Stomach (tissue), 8 donors: ENCODE measurements at regions not wholly inside any gene's neighbourhood (a gene's known extent, or its start where the extent isn't known, plus 50 kb on each side); places are given as distances from the start of the nearest gene placed in this dataset.

Source experiments
- DNase-seq, 2 donors: peaks; one replicate each; pipeline versions ENCODE4 v3.0.0 to v3.0.0-alpha.2; 2013 to 2019
- H3K27ac ChIP-seq, 5 donors: fragments of 200-600 bp in 4 of 5; sonication (generic) in 4 of 5; one replicate each; pipeline ENCODE4 v1.5.1; 2013 to 2019; ENCODE audit warnings: mild to moderate bottlenecking in 1 of 5, moderate library complexity in 1 of 5
- H3K27me3 ChIP-seq, 3 donors: fragments of 200-600 bp; sonication (generic); one replicate each; pipeline ENCODE4 v1.5.1; 2017 to 2019; ENCODE audit warnings: mixed run types in 1 of 3
- H3K36me3 ChIP-seq, 4 donors: fragments of 200-600 bp; sonication (generic); 1 replicate in 3 of 4; 2 replicates in 1 of 4; pipeline ENCODE4 v1.5.1; 2016 to 2019
- H3K4me1 ChIP-seq, 4 donors: fragments of 200-600 bp; sonication (generic); one replicate each; pipeline ENCODE4 v1.5.1; 2016 to 2019
- H3K4me3 ChIP-seq, 4 donors: fragments of 200-600 bp; sonication (generic) in 3 of 4; one replicate each; pipeline ENCODE4 v1.5.1; 2016 to 2019; ENCODE audit warnings: mild to moderate bottlenecking in 1 of 4
- H3K9me3 ChIP-seq, 4 donors: fragments of 200-600 bp; sonication (generic); one replicate each; pipeline ENCODE4 v1.5.1; 2016 to 2019
- EP300 ChIP-seq: sonication (generic); formaldehyde crosslinking; IDR thresholded peaks from one replicate; pipeline ENCODE4 v1.6.1; 2017; ENCODE audit warnings: antibody characterized with exemption
- POLR2A ChIP-seq, 4 donors: fragments of 450-650 bp; IDR thresholded peaks; one replicate each; pipeline ENCODE4 v1.6.1; 2016; ENCODE audit warnings: antibody characterized with exemption in 4 of 4, control low read depth in 2 of 4, mild to moderate bottlenecking in 1 of 4, moderate library complexity in 1 of 4
- POLR2AphosphoS5 ChIP-seq, 3 donors: sonication (generic); formaldehyde crosslinking; IDR thresholded peaks; one replicate each; pipeline ENCODE4 v1.6.1; 2016; ENCODE audit warnings: antibody characterized with exemption in 3 of 3
- WGBS, 5 donors: extraction: QIAGEN DNeasy Blood & Tissue Kit in 3 of 5; methylation state at CpG; one replicate each; pipeline versions ENCODE4 v1.1.5 to v1.1.7; 2013 to 2018; 5-methylcytosine and 5-hydroxymethylcytosine counted together
- intact Hi-C: fragments of 100-400 bp; cut with DNase I; formaldehyde crosslinking; loops from one replicate; pipeline ENCODE4 v1.15.1; 2023; ENCODE audit warnings: low total_unique reads
- TF ChIP-seq, protein P1 (sequence below), 7 experiments: fragments of 450-650 bp in 4 of 7; fragments of 200-600 bp in 3 of 7; sonication (generic) in 3 of 7; IDR thresholded peaks; one replicate each; pipeline ENCODE4 v1.5.1; 2016 to 2019; ENCODE audit warnings: antibody characterized with exemption in 7 of 7, control low read depth in 2 of 7, mild to moderate bottlenecking in 1 of 7
- donor health status: healthy with polysubstance abuse.
- donor health status: Bipolar disorder and iron deficiency.
- donor health status: healthy.

DNA sequence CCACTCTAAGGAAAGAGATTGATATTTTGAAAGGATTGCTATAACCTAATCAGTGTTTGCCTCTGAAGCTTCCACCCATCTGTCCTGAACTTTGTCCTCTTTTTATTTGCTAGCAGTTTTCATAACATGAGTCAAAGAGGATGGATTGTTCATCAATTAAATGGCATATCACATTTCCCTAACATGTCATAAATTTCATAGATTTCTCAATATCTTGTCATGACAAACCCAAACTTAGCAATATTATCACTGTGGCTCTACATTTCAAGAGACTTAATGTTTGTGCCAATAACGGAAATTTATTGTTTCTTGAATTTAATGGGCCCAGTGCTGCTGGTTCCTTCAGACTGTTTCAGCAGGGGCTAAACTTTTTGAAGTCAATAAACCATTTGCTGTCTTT is 330.3 kb downstream of the CAAP1 start:
- H3K4me1 ChIP-seq, result no peaks in the 10 kb centered on the region
- no peak overlapping the region for H3K4me3 ChIP-seq
- H3K36me3 ChIP-seq, result no peaks in the 10 kb centered on the region
- no peak for DNase-seq
- intact Hi-C loops, result no loop called here
- peaks cover 0 to 14% (median 0%) of the 10 kb centered on the region in 4 donors for H3K9me3 ChIP-seq
- no peaks in the 10 kb centered on the region for H3K27me3 ChIP-seq
- TF ChIP-seq, protein P1, sequence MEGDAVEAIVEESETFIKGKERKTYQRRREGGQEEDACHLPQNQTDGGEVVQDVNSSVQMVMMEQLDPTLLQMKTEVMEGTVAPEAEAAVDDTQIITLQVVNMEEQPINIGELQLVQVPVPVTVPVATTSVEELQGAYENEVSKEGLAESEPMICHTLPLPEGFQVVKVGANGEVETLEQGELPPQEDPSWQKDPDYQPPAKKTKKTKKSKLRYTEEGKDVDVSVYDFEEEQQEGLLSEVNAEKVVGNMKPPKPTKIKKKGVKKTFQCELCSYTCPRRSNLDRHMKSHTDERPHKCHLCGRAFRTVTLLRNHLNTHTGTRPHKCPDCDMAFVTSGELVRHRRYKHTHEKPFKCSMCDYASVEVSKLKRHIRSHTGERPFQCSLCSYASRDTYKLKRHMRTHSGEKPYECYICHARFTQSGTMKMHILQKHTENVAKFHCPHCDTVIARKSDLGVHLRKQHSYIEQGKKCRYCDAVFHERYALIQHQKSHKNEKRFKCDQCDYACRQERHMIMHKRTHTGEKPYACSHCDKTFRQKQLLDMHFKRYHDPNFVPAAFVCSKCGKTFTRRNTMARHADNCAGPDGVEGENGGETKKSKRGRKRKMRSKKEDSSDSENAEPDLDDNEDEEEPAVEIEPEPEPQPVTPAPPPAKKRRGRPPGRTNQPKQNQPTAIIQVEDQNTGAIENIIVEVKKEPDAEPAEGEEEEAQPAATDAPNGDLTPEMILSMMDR (IDR thresholded peaks at IDR 0.05), result no peak
- no peak for TF ChIP-seq EP300
- TF ChIP-seq POLR2A (IDR thresholded peaks at IDR 0.05), result no peak
- no peak for TF ChIP-seq POLR2AphosphoS5 (IDR thresholded peaks at IDR 0.05)
- WGBS, 5 donors, result 78 to 90% (median 82%) methylated on average over 1 of the region's 1 CpG
- no peak overlapping the region for H3K27ac ChIP-seq

DNA sequence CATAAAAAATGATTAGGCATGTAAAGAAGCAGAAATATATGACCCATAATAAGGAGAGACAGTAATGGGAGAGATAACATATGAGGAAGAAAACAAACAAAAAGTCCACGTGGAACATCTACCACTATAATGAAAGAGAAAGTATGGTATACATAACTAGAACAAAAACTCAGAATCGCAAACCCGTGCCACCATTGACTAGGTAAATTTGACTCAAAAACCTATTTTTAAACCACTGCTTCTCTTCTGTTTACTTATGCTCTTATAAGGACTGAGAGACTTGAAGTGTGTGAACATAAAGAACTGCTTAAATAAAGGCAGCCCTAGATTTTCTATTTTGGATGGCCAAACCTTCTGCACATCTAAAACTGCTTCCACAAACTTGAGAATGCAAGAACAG is 330.7 kb downstream of the CAAP1 start:
- Histone ChIP-seq H3K27me3 (no peaks in the 10 kb centered on the region), H3K36me3 (no peaks in the 10 kb centered on the region), H3K27ac (no peak overlapping the region), H3K4me1 (no peaks in the 10 kb centered on the region), H3K4me3 (no peak overlapping the region), H3K9me3 (peaks cover 0 to 14% (median 0%) of the 10 kb centered on the region in 4 donors)
- intact Hi-C loops, result no loop called here
- TF ChIP-seq POLR2A (IDR thresholded peaks at IDR 0.05) (no peak), POLR2AphosphoS5 (IDR thresholded peaks at IDR 0.05) (no peak), EP300 (no peak)
- TF ChIP-seq, protein P1 (IDR thresholded peaks at IDR 0.05), result no peak
- WGBS, 5 donors, result 70 to 79% (median 75%) methylated on average over 3 of the region's 3 CpGs
- no peak for DNase-seq

DNA sequence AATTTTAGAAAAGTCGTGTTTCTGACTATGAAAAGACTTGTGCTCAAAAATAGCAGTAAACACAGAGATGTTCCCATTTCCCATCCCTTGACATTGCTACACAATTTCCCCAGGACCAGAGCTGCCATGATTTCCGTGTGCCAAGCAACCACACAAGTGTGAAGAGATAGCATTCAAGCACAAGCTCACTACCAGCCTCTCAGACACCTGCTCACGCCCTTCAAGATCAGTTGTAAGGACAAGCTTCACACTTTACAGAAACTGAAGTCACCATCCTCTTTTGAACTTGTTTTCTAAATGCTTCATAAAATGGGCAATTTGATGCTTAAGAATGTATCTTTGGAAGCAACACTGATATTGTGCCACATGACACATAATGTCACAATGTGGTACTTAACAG is 333.1 kb downstream of the CAAP1 start:
- H3K36me3 ChIP-seq, result no peaks in the 10 kb centered on the region
- TF ChIP-seq POLR2AphosphoS5 (IDR thresholded peaks at IDR 0.05) (no peak), EP300 (no peak), POLR2A (IDR thresholded peaks at IDR 0.05) (no peak)
- TF ChIP-seq, protein P1 (IDR thresholded peaks at IDR 0.05), result no peak
- 63 to 80% (median 70%) methylated on average over 3 of the region's 3 CpGs for WGBS, 5 donors
- peaks cover 0 to 11% (median 0%) of the 10 kb centered on the region in 4 donors for H3K9me3 ChIP-seq
- no peak overlapping the region for H3K4me3 ChIP-seq
- no peaks in the 10 kb centered on the region for H3K27me3 ChIP-seq
- no peak for DNase-seq
- no peak overlapping the region for H3K27ac ChIP-seq
- no peaks in the 10 kb centered on the region for H3K4me1 ChIP-seq
- intact Hi-C loops, result no loop called here

DNA sequence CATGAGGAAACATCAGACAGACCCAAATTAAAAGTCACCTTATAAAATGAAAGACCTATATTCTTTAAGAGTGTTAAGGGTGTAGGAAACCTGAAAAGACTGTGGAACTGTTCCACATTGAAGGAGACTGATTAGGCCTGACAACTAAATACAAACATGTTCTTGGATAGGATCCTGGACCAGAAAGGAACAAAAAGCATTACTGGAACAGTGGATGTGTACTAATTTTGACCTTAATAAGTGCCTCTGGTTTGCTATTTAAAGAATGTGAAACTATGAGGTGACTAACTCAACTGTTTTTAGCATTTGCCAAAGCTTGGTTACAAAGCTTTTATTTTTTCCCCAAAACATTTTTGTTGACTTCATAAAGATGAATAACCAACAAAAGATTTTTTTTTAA is 340.6 kb downstream of the CAAP1 start:
- Histone ChIP-seq H3K4me1 (peaks cover 0 to 8% (median 0%) of the 10 kb centered on the region in 4 donors), H3K4me3 (no peak overlapping the region), H3K27ac (no peak overlapping the region), H3K9me3 (no peaks in the 10 kb centered on the region), H3K36me3 (no peaks in the 10 kb centered on the region), H3K27me3 (no peaks in the 10 kb centered on the region)
- intact Hi-C loops, result no loop called here
- no peak for DNase-seq
- TF ChIP-seq EP300 (no peak), POLR2AphosphoS5 (IDR thresholded peaks at IDR 0.05) (no peak), POLR2A (IDR thresholded peaks at IDR 0.05) (no peak)
- TF ChIP-seq, protein P1 (IDR thresholded peaks at IDR 0.05), result no peak
